CD4-positive, alpha-beta T cell treated with Interleukin-17A for 1 hour (primary cell): ENCODE measurements at regions not wholly inside any gene's neighbourhood (a gene's known extent, or its start where the extent isn't known, plus 50 kb on each side); places are given as distances from the start of the nearest gene placed in this dataset.
"Not testable (repeated sequence)": the region's sequence is repeated elsewhere in the genome, so short reads cannot be mapped to it uniquely, and the experiment has no call there.

ENCODE experiments used
- DNase-seq: peaks from one replicate; pipeline ENCODE4 v3.0.0-alpha.2; 2020

GRCh38 chr9:107569174-107569573 is 79.6 kb upstream of the KLF4 start:
- DNase-seq, result no peak

DNA sequence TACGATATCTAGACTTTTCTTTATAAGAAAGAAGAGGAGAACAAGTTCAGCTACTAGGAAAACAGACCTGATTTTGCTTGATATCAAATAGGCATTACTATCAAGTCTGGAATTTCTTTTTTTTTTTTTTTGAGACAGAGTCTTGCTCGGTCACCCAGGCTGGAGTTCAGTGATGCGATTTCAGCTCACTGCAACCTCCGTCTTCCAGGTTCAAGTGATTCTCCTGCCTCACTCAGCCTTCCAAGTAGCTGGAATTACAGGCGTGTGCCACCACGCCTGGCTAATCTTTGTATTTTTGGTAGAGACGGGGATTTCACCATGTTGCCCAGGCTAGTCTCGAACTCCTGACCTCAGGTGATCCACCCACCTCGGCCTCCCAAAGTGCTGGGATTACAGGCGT is 78.8 kb upstream of the KLF4 start:
- not testable (repeated sequence) for DNase-seq

- DNase-seq, result no peak
Observed at GRCh38 chr9:107567462-107567861, 77.9 kb upstream of the KLF4 start.

GRCh38 chr9:107566611-107567061 is 77.1 kb upstream of the KLF4 start:
- no peak for DNase-seq

GRCh38 chr9:107562798-107563197 is 73.2 kb upstream of the KLF4 start:
- DNase-seq, result no peak

DNA sequence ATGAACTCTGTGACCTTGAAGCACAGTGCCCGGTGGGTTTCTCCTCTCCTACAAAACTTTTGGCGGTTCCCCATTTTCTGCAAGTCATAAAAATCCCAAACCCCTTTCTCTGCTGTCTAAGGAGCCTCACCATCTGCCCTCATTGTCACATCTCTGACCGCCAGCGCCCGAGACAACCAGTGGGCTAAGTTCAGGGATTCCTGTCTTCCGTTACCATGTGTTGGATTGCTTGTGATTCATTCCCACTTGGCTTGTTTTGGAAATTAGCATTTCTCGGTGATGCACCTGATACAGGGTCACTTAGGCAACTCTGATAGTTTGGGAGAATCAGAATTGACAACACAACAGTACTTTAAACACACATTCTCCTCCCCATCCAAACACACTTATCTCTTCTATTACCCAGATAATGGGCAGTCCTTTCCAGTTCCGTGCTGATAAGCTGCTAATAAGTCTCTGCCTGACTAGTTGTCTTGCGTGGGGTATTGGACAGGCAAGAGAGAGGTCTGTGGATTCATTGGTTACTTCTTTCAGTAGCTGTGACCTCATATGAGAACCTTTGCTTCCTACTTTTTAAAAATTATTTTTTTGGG is 70.0 kb upstream of the KLF4 start:
- no peak for DNase-seq

- DNase-seq, result no peak
Observed at GRCh38 chr9:107557236-107557990, 67.8 kb upstream of the KLF4 start.

DNA sequence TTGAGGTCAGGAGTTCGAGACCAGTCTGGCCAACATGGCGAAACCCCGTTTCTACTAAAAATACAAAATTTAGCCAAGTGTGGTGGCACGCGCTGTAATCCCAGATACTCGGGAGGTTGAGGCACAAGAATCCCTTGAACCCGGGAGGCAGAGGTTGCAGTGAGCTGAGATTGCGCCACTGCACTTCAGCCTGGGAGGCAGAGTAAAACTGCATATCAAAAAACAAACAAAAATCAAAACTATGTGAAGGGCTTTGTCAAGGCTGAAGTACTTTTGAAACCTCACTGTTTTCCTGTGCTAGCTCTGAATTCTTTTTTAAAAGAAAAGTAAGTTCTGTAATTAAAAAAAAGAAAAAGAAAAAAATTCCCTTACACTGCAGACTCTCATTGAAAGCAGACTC is 65.1 kb upstream of the KLF4 start:
- DNase-seq, result no peak

DNA sequence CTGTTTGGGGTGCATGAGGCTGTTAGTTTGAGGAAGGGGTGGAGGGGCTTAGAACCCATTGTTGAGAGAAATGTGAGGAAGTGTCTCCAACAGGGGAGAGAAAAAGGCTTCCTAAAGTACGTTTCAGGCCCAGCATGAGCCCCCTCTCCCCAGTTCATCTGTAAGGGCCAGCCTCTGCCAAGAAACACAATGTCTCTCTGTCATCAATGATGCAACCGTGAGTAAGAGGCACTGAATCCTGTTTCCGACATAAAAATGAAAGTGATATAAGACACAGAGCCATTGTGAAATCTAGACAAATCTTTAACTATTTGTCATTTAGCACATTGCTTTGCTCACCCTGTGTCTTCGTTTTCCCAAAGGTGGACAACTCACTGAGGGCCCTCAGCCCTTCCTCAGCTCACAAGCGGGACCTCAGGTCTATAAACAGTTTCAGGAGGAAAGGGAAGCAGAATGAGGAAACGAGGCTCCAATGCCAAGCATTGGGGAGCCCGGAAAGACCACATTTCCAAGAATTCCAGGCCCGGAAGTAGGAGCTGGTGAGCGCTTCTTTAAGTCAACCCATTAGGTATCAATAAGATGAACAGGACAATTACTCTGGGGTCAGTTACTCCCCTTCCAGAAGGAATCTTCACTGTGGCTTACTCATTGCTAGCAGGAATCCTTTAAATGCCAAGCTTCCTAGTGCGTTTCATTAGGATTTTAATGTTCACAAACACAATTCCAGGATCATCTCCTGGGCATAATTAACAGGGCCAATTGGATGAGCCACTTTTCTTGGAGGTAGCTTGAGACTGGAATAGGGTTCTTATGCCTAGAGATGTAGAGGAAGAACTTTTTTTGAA is 59.0 kb upstream of the KLF4 start:
- DNase-seq, result peak; percentile 3

DNA sequence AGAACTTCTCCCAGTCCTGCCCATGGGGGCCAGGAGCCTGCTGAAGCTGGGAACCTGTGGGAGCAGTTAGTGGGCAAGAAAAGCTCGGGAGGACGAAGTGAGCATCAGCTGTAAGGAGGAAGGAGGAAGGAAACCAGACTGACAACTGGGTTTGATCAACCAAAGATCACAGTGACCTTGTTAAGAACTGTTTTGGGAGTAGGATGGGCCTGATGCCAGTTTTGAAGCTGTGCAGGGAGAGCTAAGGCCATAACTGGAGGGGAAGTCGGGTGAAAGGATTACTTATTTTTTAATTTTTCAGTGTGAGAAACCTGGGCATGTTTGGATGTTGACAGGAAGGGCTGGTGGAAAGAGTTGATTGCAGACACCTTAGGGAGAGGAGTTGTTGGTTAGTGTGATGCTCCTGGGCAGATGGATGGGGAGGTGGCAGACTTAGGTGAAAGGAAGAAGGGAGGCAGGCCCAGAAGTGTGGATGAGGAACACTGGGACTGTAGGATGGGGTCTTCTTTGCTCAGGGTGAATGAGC is 58.3 kb upstream of the KLF4 start:
- DNase-seq, result no peak

DNA sequence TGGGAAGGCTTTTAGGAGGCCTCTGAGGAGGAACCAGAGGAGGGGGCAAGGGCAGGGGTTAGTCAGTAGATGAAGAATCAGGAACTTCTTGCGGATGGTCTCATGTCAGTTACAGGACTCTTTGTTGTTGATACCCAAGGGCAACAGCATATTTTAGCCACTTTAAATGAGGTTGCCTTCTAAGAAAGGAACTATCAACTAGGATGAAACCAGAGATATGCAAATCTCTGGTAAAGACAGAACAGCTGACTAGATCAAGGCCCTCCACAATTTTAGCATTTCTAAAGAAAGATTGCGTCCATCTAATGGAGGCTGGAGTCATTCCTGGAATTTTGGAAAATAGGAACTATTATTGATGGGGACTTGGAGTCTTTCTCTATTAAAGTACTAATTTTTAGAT is 57.7 kb upstream of the KLF4 start:
- no peak for DNase-seq

DNA sequence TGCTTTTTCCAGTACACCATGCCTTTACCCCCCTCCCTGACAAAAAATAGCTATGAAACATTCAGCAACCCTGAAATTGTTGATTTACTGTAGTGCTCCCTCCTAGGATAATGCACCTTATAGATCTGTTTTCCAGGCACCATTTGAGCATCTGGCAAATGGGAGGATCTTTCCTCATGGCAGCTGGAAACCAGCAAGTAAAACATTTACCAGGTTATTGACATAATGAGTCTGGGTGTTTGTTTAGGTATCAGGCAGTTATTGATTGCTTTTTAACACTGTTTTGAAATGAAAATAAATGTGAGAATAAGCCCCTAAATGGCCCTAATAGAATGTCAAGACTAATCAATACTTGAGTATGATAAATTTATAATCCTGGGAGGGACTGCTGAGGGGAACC is 57.3 kb upstream of the KLF4 start:
- DNase-seq, result no peak

DNA sequence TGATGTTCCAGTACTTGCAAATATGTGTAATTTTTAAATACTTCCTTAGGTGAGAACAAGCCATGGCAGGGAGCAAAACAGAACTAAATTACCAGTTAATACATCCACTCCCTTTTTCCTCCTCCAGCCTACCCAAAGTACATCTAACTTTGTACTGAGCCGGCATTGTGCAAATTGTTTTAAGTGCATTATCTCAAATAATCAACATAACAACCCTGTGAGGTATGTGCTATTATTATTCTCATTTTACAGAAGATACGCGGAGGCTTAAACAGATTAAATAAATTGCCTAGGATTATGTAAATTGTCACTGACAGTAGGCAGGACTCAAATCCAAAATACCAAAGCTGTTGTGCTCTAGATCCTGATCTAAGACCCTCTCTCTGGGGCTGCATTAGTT is 55.5 kb upstream of the KLF4 start:
- DNase-seq, result no peak

DNA sequence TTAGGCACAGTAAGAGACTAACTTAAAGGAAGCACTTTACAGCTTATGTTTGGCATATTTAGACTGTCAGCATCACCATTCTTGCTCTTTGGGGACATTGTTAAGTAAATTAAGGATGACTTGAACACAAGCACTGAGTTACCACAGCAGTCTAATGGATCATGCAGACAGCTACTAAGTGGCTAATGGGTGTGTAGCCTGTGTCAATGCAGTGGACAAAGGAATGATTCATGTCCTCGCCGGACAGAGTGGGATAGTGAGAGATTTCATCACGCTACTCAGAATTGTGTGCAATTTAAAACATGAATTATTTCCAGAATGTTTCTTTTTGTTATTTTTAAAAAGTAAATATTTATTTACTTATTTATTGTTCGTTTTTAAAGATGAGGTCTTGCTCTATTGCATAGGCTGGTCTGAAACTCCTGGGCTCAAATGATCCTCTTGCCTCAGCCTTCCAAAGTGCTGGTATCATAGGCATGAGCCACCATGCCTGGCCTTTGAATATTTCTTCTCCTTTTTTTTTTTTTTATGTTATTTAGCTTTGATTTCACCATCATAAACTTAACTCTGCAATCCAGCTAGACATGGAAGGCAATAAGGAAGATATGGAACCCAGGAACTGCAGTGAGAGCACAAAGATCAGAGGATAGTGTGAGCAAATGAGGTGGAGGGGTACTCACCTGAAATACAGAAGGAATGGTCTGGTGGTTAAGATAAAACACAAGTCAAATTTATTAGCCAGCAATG is 53.0 kb upstream of the KLF4 start:
- no peak for DNase-seq

DNA sequence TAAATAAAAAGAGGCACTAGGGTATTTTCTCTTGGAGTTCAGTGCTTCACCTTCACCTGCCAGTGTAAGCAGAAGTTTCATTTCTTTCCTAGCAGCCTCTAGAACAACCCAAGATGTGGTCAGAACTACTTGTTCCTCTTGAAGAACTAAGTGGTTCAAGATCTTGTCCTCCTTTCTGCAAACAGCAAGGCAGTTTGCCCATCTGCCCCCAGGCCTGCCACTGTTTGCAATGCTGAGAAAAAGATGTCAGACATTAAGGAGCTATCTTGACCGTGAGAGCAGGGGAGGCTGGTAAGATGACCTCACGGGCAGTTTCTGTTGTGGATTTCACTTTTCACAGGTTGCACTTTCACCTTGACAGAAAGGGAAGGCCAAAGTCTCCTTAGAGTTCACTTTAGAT is 52.0 kb upstream of the KLF4 start:
- DNase-seq, result no peak

DNA sequence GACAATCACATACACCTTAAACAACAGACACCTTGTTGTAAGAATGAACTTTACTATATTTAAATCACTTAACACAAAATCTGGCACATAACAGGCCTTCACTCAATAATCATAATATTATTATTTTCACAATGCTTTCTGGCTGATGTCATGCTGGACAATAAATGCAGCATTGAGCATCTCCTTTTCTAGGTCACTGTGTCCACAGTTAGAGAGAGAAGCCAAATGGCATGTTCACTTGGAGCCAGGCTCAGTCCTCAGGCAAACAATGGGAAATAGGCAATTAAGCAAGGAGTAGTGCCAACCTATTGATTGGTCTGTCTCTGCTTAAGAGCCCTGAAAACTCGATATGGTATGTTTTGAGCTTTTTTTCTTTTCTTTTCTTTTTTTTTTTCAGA is 50.6 kb upstream of the KLF4 start:
- DNase-seq, result no peak

DNA sequence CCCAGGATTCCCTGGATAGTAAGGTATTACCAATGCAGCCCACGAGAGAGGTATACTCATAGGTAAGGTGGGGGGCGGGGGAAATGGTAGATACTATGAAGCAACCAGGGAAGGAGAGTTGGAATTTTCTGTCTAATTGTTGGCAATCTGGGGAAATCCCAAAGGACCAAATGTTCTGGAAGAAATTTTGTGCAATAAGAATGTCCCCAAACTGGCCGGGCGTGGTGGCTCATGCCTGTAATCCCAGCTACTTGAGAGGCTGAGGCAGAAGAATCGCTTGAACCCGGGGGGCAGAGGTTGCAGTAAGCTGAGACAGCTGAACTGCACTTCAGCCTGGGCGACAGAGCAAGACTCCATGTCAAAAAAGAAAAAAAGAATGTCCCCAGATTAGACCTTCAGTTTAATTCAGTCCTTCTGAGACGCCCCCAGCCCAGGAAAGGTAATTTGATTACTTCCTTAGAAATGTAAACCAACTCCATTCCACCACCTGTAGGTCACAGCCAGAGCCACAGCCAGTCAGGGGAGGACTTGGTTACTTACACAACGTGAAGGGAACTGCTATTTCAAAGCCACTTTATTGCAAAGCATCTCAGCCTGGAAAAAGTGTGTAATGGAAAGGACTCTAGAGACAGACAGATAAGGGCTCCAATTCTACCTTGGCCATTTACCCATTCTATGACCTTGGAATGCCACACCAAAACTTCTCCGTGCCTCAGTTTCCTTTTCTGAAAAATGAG is 50.0 kb upstream of the KLF4 start:
- DNase-seq, result no peak
